ENCODE measurements at regions not wholly inside any gene's neighbourhood (a gene's known extent, or its start where the extent isn't known, plus 50 kb on each side); places are given as distances from the start of the nearest gene placed in this dataset.

DNA sequence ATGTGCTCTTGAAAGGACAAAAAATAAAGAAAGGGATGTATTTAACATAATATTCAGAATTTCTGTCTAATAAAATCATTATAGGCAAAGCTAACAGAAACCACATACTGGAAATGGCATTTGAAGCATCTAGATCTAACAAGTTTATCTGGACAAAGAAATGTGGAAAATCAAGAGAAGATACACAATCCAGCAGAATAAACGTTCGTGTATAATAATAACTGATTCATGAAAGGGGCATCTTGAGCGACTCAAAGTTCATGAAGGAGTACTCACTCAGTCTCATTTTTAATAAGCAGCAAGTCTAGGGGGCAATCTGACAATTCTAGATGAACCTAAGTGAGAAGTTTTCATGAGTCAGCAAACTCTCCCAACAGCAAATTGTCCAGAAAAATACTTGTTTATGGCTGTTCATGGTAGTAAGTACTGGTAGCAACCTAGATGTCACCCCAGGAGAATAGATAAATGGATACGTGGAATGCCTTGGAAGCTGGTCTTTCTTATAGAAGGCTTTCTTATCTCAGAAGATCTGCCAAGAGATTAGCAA, 541.8 kb downstream of the INHBA start:
- TF ChIP-seq, protein P1, sequence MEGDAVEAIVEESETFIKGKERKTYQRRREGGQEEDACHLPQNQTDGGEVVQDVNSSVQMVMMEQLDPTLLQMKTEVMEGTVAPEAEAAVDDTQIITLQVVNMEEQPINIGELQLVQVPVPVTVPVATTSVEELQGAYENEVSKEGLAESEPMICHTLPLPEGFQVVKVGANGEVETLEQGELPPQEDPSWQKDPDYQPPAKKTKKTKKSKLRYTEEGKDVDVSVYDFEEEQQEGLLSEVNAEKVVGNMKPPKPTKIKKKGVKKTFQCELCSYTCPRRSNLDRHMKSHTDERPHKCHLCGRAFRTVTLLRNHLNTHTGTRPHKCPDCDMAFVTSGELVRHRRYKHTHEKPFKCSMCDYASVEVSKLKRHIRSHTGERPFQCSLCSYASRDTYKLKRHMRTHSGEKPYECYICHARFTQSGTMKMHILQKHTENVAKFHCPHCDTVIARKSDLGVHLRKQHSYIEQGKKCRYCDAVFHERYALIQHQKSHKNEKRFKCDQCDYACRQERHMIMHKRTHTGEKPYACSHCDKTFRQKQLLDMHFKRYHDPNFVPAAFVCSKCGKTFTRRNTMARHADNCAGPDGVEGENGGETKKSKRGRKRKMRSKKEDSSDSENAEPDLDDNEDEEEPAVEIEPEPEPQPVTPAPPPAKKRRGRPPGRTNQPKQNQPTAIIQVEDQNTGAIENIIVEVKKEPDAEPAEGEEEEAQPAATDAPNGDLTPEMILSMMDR (IDR thresholded peaks at IDR 0.05): no peak
- TF ChIP-seq POLR2A (IDR thresholded peaks at IDR 0.05): no peak

Data from right lobe of liver (tissue), 4 donors.